Gastrocnemius medialis (tissue), 4 donors: ENCODE measurements at regions not wholly inside any gene's neighbourhood (a gene's known extent, or its start where the extent isn't known, plus 50 kb on each side); places are given as distances from the start of the nearest gene placed in this dataset.

Experiments
- POLR2A ChIP-seq, 2 donors: fragments of 450-650 bp; IDR thresholded peaks; one replicate each; pipeline ENCODE4 v1.6.1; 2017; ENCODE audit warnings: antibody characterized with exemption in 2 of 2, mild to moderate bottlenecking in 2 of 2, moderate library complexity in 2 of 2
- TF ChIP-seq, protein P1 (sequence below), 5 experiments: fragments of 450-650 bp in 3 of 5; fragments of 200-600 bp in 2 of 5; sonication (generic) in 2 of 5; IDR thresholded peaks in 4 of 5; conservative IDR thresholded peaks in 1 of 5; 1 replicate in 4 of 5; 2 replicates in 1 of 5; pipeline ENCODE4 v1.5.1; 2016 to 2019; ENCODE audit warnings: antibody characterized with exemption in 5 of 5, mild to moderate bottlenecking in 3 of 5, moderate library complexity in 3 of 5

- TF ChIP-seq, protein P1, sequence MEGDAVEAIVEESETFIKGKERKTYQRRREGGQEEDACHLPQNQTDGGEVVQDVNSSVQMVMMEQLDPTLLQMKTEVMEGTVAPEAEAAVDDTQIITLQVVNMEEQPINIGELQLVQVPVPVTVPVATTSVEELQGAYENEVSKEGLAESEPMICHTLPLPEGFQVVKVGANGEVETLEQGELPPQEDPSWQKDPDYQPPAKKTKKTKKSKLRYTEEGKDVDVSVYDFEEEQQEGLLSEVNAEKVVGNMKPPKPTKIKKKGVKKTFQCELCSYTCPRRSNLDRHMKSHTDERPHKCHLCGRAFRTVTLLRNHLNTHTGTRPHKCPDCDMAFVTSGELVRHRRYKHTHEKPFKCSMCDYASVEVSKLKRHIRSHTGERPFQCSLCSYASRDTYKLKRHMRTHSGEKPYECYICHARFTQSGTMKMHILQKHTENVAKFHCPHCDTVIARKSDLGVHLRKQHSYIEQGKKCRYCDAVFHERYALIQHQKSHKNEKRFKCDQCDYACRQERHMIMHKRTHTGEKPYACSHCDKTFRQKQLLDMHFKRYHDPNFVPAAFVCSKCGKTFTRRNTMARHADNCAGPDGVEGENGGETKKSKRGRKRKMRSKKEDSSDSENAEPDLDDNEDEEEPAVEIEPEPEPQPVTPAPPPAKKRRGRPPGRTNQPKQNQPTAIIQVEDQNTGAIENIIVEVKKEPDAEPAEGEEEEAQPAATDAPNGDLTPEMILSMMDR (IDR thresholded peaks at IDR 0.05 in 4 of 5, conservative IDR thresholded peaks at IDR 0.05 in 1 of 5): no peak
- no peak for TF ChIP-seq POLR2A (IDR thresholded peaks at IDR 0.05)
These were observed 506.7 kb upstream of the MARCKS start for GRCh38 chr6:113350461-113350860.
